Neural crest cell (in vitro differentiated cells): ENCODE measurements at regions not wholly inside any gene's neighbourhood (a gene's known extent, or its start where the extent isn't known, plus 50 kb on each side); places are given as distances from the start of the nearest gene placed in this dataset.

ENCODE experiments used
- DNase-seq: peaks from one replicate; pipeline ENCODE4 v3.0.0; 2021; ENCODE audit warnings: low read depth, mixed read lengths, low spot score
- H3K27ac Mint-ChIP-seq: one replicate; pipeline ENCODE4 v1.8.0; 2021; ENCODE audit warnings: mild to moderate bottlenecking, mixed read lengths; ENCODE audit not compliant: unreplicated experiment
- H3K27me3 Mint-ChIP-seq: 2 replicates; pipeline ENCODE4 v1.8.0; 2021; ENCODE audit warnings: low read depth, mild to moderate bottlenecking, mixed read lengths
- H3K36me3 Mint-ChIP-seq: 2 replicates; pipeline ENCODE4 v1.8.0; 2021; ENCODE audit warnings: low read depth, mild to moderate bottlenecking, mixed read lengths
- H3K4me1 Mint-ChIP-seq: 2 replicates; pipeline ENCODE4 v1.8.0; 2021; ENCODE audit warnings: mixed read lengths
- H3K4me3 Mint-ChIP-seq: one replicate; pipeline ENCODE4 v1.8.0; 2021; ENCODE audit warnings: mild to moderate bottlenecking, mixed read lengths
- H3K9me3 Mint-ChIP-seq: 2 replicates; pipeline ENCODE4 v1.8.0; 2021; ENCODE audit warnings: mixed read lengths
- CTCF ChIP-seq: fragments of 200-600 bp; sonication (generic); conservative IDR thresholded peaks from 2 replicates; pipeline ENCODE4 v1.5.0; 2021; ENCODE audit warnings: antibody characterized with exemption, mild to moderate bottlenecking

GRCh38 chr10:105656856-105657255 is 1015.8 kb downstream of the SORCS3 start:
- H3K4me1 Mint-ChIP-seq: peaks cover 52% of the 10 kb centered on the region
- TF ChIP-seq CTCF: no peak
- no peaks in the 10 kb centered on the region for H3K27me3 Mint-ChIP-seq
- H3K9me3 Mint-ChIP-seq: peaks cover 5% of the 10 kb centered on the region
- no peaks in the 10 kb centered on the region for H3K36me3 Mint-ChIP-seq
- no peak for DNase-seq
- H3K27ac Mint-ChIP-seq: peak overlapping the region; percentile 95
- peak overlapping the region; percentile 55 for H3K4me3 Mint-ChIP-seq

- H3K27ac Mint-ChIP-seq: peak overlapping the region; percentile 87
- no peak for TF ChIP-seq CTCF
- H3K9me3 Mint-ChIP-seq: peaks cover 2% of the 10 kb centered on the region
- no peaks in the 10 kb centered on the region for H3K27me3 Mint-ChIP-seq
- peak overlapping the region; percentile 60 for H3K4me3 Mint-ChIP-seq
- peaks cover 44% of the 10 kb centered on the region for H3K4me1 Mint-ChIP-seq
- DNase-seq: peak; percentile 5
- no peaks in the 10 kb centered on the region for H3K36me3 Mint-ChIP-seq
These were observed 1009.2 kb downstream of the SORCS3 start for GRCh38 chr10:105650306-105650705.

GRCh38 chr10:105647354-105647753 is 1006.3 kb downstream of the SORCS3 start:
- H3K27ac Mint-ChIP-seq: no peak overlapping the region
- no peak overlapping the region for H3K4me3 Mint-ChIP-seq
- TF ChIP-seq CTCF: no peak
- no peak for DNase-seq
- no peaks in the 10 kb centered on the region for H3K9me3 Mint-ChIP-seq
- no peaks in the 10 kb centered on the region for H3K27me3 Mint-ChIP-seq
- H3K4me1 Mint-ChIP-seq: peaks cover 44% of the 10 kb centered on the region
- no peaks in the 10 kb centered on the region for H3K36me3 Mint-ChIP-seq

DNA sequence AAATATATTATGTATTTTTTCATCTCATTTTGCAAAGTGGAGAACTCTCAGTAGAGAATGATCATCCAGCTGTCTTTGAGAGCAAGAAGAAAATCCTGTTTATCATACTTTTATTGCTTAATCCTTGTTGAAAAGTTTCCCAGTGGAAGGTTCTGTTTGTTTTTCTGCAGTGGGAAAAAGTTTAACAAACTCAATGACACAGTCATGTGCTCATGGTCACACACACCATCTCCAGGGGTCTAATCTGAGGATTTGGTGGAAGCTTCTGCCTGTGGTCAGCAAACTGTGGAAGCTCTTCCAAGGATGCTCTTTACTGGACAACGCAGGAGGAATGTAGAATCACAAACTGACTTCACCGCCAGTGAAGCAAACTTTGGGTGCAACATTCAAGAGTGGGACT is 1003.9 kb downstream of the SORCS3 start:
- Mint-ChIP-seq H3K27me3 (no peaks in the 10 kb centered on the region), H3K9me3 (no peaks in the 10 kb centered on the region), H3K4me3 (no peak overlapping the region), H3K36me3 (no peaks in the 10 kb centered on the region), H3K4me1 (peaks cover 29% of the 10 kb centered on the region), H3K27ac (no peak overlapping the region)
- DNase-seq: no peak
- TF ChIP-seq CTCF: no peak

GRCh38 chr10:105644559-105644958 is 1003.5 kb downstream of the SORCS3 start:
- no peak for DNase-seq
- no peaks in the 10 kb centered on the region for H3K36me3 Mint-ChIP-seq
- no peaks in the 10 kb centered on the region for H3K27me3 Mint-ChIP-seq
- no peaks in the 10 kb centered on the region for H3K9me3 Mint-ChIP-seq
- H3K4me3 Mint-ChIP-seq: no peak overlapping the region
- peaks cover 25% of the 10 kb centered on the region for H3K4me1 Mint-ChIP-seq
- H3K27ac Mint-ChIP-seq: no peak overlapping the region
- no peak for TF ChIP-seq CTCF

GRCh38 chr10:105644091-105644490 is 1003.0 kb downstream of the SORCS3 start:
- Mint-ChIP-seq H3K27ac (no peak overlapping the region), H3K36me3 (no peaks in the 10 kb centered on the region), H3K4me1 (peaks cover 20% of the 10 kb centered on the region), H3K4me3 (no peak overlapping the region), H3K27me3 (no peaks in the 10 kb centered on the region), H3K9me3 (peaks cover under 1% of the 10 kb centered on the region)
- no peak for DNase-seq
- TF ChIP-seq CTCF: no peak
